ENCODE measurements at regions not wholly inside any gene's neighbourhood (a gene's known extent, or its start where the extent isn't known, plus 50 kb on each side); places are given as distances from the start of the nearest gene placed in this dataset.

DNA sequence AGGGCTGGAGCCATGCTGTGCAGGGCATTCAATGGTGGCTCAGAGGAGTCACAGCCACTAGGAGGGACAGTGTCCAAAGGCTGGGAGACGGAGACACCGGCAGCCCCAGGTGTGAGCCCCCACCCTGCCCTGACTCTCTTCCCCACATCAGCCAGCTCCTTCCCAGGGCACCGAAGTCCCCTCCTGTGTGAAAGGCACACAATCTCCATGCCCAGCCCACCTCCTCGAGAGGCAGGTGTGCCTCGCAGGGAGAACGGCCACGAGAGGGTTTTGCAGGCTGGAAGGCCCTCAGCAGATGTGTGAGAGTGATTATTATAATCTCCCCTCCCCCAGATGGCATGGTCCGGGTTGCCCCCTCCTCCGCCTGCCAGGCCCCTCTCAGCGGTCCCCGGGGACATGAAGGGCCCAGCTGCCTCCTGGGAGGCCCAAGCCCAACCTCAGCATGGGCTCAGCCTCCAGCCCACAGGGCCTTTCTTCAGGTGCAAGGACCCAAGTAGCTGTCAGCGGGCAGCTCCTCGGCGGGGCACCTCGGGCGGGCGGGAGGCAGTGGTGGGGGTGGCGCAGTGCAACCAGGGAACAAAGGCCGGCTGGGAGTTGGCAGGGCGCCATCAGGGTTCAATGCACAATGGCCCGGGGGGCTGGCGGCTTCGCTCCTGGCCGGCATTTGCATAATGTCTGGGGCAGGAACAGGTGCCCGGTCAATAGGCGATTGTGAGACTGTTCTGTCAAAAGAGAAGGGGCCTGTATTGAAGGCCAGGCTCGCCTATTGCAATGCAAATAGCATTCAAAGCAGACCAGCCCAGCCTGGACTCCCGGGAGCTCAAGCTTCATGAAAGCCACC, 155.3 kb upstream of the ZMIZ1 start:
- TF ChIP-seq, protein P1, sequence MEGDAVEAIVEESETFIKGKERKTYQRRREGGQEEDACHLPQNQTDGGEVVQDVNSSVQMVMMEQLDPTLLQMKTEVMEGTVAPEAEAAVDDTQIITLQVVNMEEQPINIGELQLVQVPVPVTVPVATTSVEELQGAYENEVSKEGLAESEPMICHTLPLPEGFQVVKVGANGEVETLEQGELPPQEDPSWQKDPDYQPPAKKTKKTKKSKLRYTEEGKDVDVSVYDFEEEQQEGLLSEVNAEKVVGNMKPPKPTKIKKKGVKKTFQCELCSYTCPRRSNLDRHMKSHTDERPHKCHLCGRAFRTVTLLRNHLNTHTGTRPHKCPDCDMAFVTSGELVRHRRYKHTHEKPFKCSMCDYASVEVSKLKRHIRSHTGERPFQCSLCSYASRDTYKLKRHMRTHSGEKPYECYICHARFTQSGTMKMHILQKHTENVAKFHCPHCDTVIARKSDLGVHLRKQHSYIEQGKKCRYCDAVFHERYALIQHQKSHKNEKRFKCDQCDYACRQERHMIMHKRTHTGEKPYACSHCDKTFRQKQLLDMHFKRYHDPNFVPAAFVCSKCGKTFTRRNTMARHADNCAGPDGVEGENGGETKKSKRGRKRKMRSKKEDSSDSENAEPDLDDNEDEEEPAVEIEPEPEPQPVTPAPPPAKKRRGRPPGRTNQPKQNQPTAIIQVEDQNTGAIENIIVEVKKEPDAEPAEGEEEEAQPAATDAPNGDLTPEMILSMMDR (IDR thresholded peaks at IDR 0.05), result no peak
- no peak for TF ChIP-seq POLR2A (IDR thresholded peaks at IDR 0.05)
